Cardiac fibroblast (primary cell): ENCODE measurements at regions not wholly inside any gene's neighbourhood (a gene's known extent, or its start where the extent isn't known, plus 50 kb on each side); places are given as distances from the start of the nearest gene placed in this dataset.

Experiments
- DNase-seq, 2 donors: peaks; one replicate each; pipeline versions ENCODE4 v3.0.0 to v3.0.0-alpha.2; 2010; ENCODE audit warnings: low read depth in 2 of 2
- H3K4me3 ChIP-seq, 2 donors: replicated peaks in 1 of 2; 1 replicate in 1 of 2; 2 replicates in 1 of 2; pipeline ENCODE4 v1.5.1; 2011; ENCODE audit warnings: low read depth in 2 of 2, low read length in 2 of 2, mild to moderate bottlenecking in 2 of 2, moderate library complexity in 1 of 2
- TF ChIP-seq, protein P1 (sequence below): IDR thresholded peaks from one replicate; pipeline ENCODE4 v1.5.1; 2011; ENCODE audit warnings: low read depth, mild to moderate bottlenecking, low read length, inconsistent platforms

GRCh38 chr14:104366931-104367865 is 212.4 kb upstream of the C14orf180 start:
- no peak for DNase-seq
- TF ChIP-seq, protein P1, sequence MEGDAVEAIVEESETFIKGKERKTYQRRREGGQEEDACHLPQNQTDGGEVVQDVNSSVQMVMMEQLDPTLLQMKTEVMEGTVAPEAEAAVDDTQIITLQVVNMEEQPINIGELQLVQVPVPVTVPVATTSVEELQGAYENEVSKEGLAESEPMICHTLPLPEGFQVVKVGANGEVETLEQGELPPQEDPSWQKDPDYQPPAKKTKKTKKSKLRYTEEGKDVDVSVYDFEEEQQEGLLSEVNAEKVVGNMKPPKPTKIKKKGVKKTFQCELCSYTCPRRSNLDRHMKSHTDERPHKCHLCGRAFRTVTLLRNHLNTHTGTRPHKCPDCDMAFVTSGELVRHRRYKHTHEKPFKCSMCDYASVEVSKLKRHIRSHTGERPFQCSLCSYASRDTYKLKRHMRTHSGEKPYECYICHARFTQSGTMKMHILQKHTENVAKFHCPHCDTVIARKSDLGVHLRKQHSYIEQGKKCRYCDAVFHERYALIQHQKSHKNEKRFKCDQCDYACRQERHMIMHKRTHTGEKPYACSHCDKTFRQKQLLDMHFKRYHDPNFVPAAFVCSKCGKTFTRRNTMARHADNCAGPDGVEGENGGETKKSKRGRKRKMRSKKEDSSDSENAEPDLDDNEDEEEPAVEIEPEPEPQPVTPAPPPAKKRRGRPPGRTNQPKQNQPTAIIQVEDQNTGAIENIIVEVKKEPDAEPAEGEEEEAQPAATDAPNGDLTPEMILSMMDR = no peak
- H3K4me3 ChIP-seq = no peak overlapping the region

GRCh38 chr14:104367866-104368750 is 211.5 kb upstream of the C14orf180 start:
- DNase-seq = no peak
- TF ChIP-seq, protein P1 = no peak

DNA sequence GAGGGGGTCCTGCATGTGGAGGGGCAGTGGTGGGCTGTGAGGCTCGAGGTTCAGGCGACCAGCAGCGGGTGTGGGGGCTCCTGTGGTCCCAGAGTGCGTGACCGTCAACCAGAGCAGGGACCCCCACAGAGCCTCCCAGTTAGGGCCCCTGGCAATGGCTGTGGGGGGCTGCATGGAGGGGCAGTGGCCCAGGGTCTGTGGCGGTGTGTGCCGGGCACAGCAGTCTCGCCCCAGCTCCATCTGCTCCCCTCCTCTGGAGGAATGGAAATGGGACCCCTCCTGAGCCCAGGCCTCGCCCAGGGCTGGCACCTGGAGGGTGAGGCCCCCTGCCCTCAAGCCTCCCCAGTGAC is 210.8 kb upstream of the C14orf180 start:
- TF ChIP-seq, protein P1 = no peak
- no peak overlapping the region for H3K4me3 ChIP-seq
- DNase-seq = no peak

More at GRCh38 chr14:104367866-104368750, 211.5 kb upstream of the C14orf180 start:
- no peak overlapping the region for H3K4me3 ChIP-seq

DNA sequence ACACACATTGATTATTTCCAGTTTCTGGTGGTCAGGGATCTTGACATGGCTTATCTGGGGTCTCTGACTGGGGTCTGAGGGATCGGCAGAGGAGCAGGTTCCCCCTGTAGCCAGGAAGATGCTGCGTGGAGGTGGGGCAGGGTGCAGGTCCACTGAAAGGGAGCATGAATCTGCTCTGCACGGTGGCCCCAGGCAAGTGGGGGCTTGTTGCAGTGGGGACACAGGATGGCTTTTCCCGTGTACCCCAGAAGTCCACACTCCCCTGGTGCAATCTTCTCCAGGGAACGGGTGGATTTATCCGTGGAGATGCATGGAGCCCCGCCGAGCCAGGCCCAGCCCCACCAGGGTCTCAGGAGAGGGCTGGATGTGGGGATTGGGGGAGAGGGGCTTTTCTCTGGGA is 210.4 kb upstream of the C14orf180 start:
- H3K4me3 ChIP-seq = no peak overlapping the region
- TF ChIP-seq, protein P1 = no peak
- no peak for DNase-seq

- no peak overlapping the region for H3K4me3 ChIP-seq
- TF ChIP-seq, protein P1 = no peak
- DNase-seq = no peak
Measured at GRCh38 chr14:104370256-104370870, 209.2 kb upstream of the C14orf180 start.

DNA sequence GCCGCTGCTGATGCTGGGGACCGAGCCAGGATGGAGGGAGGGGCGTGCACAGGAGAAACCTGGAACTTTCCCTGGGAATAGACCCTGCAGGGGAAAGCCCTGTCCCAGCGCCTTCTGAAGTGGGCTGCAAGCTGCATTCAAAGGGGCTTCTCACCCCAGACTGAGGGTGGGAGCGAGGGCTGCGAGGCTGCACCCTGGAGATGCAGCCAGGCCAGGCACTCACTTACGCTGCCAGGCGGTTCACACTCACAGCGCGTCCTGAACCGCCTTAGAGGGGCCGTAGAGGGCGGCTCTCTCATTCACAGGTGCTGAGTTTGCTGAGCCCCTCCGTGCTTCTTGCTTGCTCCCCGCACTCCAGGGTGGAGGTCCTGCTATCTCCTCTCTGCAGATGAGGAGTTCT is 208.5 kb upstream of the C14orf180 start:
- H3K4me3 ChIP-seq = no peak overlapping the region
- no peak for DNase-seq
- TF ChIP-seq, protein P1 = no peak
